Progenitor cell of endocrine pancreas (in vitro differentiated cells): ENCODE measurements at regions not wholly inside any gene's neighbourhood (a gene's known extent, or its start where the extent isn't known, plus 50 kb on each side); places are given as distances from the start of the nearest gene placed in this dataset.

Experiments used
- DNase-seq: peaks from one replicate; pipeline ENCODE4 v3.0.0; 2021; ENCODE audit warnings: low spot score; ENCODE audit not compliant: unreplicated experiment
- H3K27ac Mint-ChIP-seq: 2 replicates; pipeline ENCODE4 v1.8.0; 2021; ENCODE audit warnings: mild to moderate bottlenecking, moderate library complexity, mixed read lengths
- H3K27me3 Mint-ChIP-seq: 2 replicates; pipeline ENCODE4 v1.8.0; 2021; ENCODE audit warnings: mixed read lengths
- H3K36me3 Mint-ChIP-seq: 2 replicates; pipeline ENCODE4 v1.8.0; 2022; ENCODE audit warnings: mixed read lengths; ENCODE audit not compliant: insufficient read depth
- H3K4me1 Mint-ChIP-seq: 2 replicates; pipeline ENCODE4 v1.8.0; 2021; ENCODE audit warnings: low read depth, mixed read lengths
- H3K4me3 Mint-ChIP-seq: 2 replicates; pipeline ENCODE4 v1.8.0; 2021; ENCODE audit warnings: low read depth, mild to moderate bottlenecking, moderate library complexity, mixed read lengths
- H3K9me3 Mint-ChIP-seq: 2 replicates; pipeline ENCODE4 v1.8.0; 2021; ENCODE audit warnings: low read depth, mixed read lengths
- TF ChIP-seq, protein P1 (sequence below): fragments of 200-600 bp; sonication (generic); IDR thresholded peaks from one replicate; pipeline ENCODE4 v1.5.0; 2021; ENCODE audit warnings: antibody characterized with exemption, mild to moderate bottlenecking; ENCODE audit not compliant: unreplicated experiment

DNA sequence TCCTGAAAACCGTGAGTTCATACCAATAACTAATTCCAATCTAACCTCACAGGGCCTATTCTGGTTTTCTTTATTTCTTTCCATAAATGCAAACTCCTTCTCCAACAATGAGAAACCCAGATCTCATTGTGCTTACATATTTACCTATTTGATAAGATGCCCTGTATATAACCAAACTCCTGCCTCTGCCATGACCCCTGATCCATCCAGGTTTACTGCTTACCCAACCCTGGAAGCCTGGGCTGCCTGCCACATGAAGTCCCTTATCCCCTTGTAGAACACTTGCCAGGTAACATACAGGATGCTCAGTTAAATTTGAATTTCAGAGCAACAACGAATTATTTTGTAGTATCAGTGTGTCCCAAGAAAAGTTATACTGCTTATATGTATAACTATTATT lies 766.1 kb downstream of the LTN1 start:
- peaks cover 1% of the 10 kb centered on the region for H3K4me1 Mint-ChIP-seq
- H3K4me3 Mint-ChIP-seq = no peak overlapping the region
- H3K36me3 Mint-ChIP-seq = no peaks in the 10 kb centered on the region

DNA sequence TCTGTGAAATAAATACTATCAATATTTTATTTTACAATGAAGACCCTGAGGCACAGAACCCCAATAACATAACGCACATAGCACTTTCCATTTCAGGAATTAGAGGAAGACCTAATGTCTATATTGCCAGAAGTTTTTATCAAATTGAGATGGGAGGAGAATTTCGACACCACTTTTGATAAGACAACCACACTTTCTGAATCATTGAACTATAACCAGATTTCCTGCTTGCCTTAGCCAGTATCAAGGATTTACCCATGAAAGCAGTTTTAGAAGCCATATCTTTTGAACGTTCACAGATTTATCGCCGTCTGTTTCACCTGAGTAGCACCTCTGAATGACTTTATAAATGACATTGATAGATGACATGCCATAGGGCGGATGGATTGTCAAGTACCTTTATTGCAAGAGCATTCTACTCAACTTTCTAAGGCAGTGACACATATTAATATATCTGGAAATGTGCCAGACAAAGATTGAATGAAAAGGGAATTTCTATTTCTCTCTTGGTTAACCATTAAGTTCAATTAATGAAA lies 768.4 kb downstream of the LTN1 start:
- Mint-ChIP-seq H3K9me3 (peaks cover 7% of the 10 kb centered on the region), H3K36me3 (no peaks in the 10 kb centered on the region), H3K4me3 (no peak overlapping the region), H3K4me1 (peaks cover 1% of the 10 kb centered on the region), H3K27ac (no peak overlapping the region), H3K27me3 (no peaks in the 10 kb centered on the region)
- DNase-seq = no peak
- TF ChIP-seq, protein P1, sequence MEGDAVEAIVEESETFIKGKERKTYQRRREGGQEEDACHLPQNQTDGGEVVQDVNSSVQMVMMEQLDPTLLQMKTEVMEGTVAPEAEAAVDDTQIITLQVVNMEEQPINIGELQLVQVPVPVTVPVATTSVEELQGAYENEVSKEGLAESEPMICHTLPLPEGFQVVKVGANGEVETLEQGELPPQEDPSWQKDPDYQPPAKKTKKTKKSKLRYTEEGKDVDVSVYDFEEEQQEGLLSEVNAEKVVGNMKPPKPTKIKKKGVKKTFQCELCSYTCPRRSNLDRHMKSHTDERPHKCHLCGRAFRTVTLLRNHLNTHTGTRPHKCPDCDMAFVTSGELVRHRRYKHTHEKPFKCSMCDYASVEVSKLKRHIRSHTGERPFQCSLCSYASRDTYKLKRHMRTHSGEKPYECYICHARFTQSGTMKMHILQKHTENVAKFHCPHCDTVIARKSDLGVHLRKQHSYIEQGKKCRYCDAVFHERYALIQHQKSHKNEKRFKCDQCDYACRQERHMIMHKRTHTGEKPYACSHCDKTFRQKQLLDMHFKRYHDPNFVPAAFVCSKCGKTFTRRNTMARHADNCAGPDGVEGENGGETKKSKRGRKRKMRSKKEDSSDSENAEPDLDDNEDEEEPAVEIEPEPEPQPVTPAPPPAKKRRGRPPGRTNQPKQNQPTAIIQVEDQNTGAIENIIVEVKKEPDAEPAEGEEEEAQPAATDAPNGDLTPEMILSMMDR = no peak

More for the DNA sequence above, 766.1 kb downstream of the LTN1 start:
- Mint-ChIP-seq H3K27me3 (no peaks in the 10 kb centered on the region), H3K27ac (no peak overlapping the region), H3K9me3 (peaks cover 4% of the 10 kb centered on the region)
- DNase-seq = no peak
- TF ChIP-seq, protein P1 = no peak

DNA sequence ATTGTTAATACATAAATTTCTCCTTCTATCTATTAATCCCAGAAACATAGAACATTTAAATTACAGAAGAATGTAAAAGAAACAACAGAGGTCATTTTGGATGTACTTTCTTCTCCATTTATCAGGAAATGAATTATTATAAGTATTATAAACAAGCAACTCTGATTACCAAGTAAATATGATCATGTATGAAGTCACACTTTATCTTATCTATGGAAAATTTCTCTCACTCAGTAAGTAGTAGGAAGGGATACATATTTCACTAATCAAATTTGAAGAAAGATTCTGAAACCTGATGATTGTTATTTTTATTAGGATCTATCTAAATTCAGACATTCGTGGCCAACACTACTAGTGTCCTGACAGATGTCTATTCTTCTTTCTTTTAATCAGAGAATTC lies 770.7 kb downstream of the LTN1 start:
- Mint-ChIP-seq H3K27ac (no peak overlapping the region), H3K36me3 (no peaks in the 10 kb centered on the region), H3K4me3 (no peak overlapping the region), H3K4me1 (peaks cover 1% of the 10 kb centered on the region), H3K27me3 (no peaks in the 10 kb centered on the region), H3K9me3 (peaks cover 7% of the 10 kb centered on the region)
- TF ChIP-seq, protein P1 = no peak
- no peak for DNase-seq

DNA sequence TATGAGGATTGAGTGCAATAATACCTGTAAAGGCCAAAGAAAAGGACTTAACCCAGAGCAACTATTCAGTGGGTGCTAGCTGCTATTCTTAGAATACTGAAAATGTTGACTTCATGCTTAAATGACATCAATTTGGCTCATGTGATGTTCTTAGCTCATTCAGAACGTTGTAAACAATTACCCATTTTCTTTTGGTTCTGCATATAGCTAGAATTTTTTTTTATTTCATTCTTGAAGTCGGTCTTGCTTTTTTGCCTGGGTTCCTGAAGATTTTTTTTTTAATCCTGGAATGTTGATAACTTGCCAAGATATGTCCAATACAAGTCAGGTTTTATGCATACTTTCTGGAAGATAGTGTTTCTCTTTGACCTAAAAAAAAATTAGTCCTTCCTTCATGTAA lies 772.0 kb downstream of the LTN1 start:
- H3K27ac Mint-ChIP-seq = no peak overlapping the region
- DNase-seq = no peak
- H3K4me1 Mint-ChIP-seq = no peaks in the 10 kb centered on the region
- TF ChIP-seq, protein P1 = no peak
- H3K27me3 Mint-ChIP-seq = no peaks in the 10 kb centered on the region
- H3K9me3 Mint-ChIP-seq = peaks cover 5% of the 10 kb centered on the region
- no peak overlapping the region for H3K4me3 Mint-ChIP-seq
- no peaks in the 10 kb centered on the region for H3K36me3 Mint-ChIP-seq

DNA sequence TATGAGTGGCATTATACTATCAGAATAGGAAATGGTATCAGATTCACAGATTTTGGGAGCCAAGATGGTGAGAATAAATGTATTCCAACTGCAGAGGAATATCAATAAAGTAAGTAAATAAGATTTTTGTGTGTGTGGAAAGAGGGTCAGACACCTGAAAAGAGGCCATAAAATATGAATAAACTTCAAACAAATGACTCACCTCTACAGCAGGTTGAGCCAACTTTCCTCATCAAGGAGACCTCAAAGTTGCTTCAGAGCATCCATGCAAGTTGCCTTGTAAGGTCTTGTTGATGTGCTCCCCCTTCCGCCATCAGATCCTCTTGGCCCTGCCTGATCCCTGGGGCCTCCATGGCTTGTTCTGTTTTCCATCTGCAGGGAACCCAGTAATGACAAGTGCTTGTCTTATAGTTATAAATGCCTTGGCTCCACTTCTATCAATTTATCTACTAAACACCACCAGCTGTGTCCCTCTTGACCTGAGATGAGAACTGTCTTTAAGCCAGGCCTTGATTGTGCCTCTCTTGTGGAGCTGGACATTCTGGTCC lies 775.6 kb downstream of the LTN1 start:
- Mint-ChIP-seq H3K27me3 (no peaks in the 10 kb centered on the region), H3K4me1 (no peaks in the 10 kb centered on the region), H3K9me3 (peaks cover 3% of the 10 kb centered on the region), H3K4me3 (no peak overlapping the region), H3K36me3 (no peaks in the 10 kb centered on the region), H3K27ac (no peak overlapping the region)
- DNase-seq = no peak
- TF ChIP-seq, protein P1 = no peak
